Keratinocyte (primary cell): ENCODE measurements at regions not wholly inside any gene's neighbourhood (a gene's known extent, or its start where the extent isn't known, plus 50 kb on each side); places are given as distances from the start of the nearest gene placed in this dataset.

Experiments
- DNase-seq: peaks from one replicate; pipeline ENCODE4 v3.0.0-alpha.2; 2011; ENCODE audit warnings: low read depth, missing footprints, low spot score
- FAIRE-seq: peaks from 2 replicates; lab custom pipeline; 2011; peaks lifted over from hg19 to GRCh38; lab: Jason Lieb, UNC
- H2AFZ ChIP-seq: 2 replicates; pipeline ENCODE4 v1.6.0; 2012; ENCODE audit warnings: low read length, control low read depth, inconsistent platforms; ENCODE audit not compliant: control insufficient read depth
- H3K27ac ChIP-seq: 2 replicates; pipeline ENCODE4 v1.5.1; 2011; ENCODE audit warnings: low read length; ENCODE audit not compliant: control insufficient read depth, insufficient read depth
- H3K27me3 ChIP-seq: 3 replicates; pipeline ENCODE4 v1.6.0; 2011; ENCODE audit warnings: low read length; ENCODE audit not compliant: control insufficient read depth, insufficient read depth; ENCODE audit errors: extremely low read depth
- H3K36me3 ChIP-seq, 2 experiments: 2 replicates in 1 of 2; 3 replicates in 1 of 2; pipeline ENCODE4 v1.5.1; 2011; ENCODE audit warnings: low read length in 2 of 2, mild to moderate bottlenecking in 1 of 2; ENCODE audit not compliant: control insufficient read depth in 2 of 2, insufficient read depth in 2 of 2; ENCODE audit errors: extremely low read depth in 1 of 2
- H3K4me1 ChIP-seq: 3 replicates; pipeline ENCODE4 v1.5.1; 2011; ENCODE audit warnings: low read length; ENCODE audit not compliant: control insufficient read depth, insufficient read depth; ENCODE audit errors: extremely low read depth
- H3K4me2 ChIP-seq: 3 replicates; pipeline ENCODE4 v1.6.0; 2011; ENCODE audit warnings: low read depth, low read length; ENCODE audit not compliant: control insufficient read depth, insufficient read depth; ENCODE audit errors: extremely low read depth
- H3K4me3 ChIP-seq, 3 experiments: fragments of 200-600 bp in 1 of 3; sonication (generic) in 1 of 3; 2 replicates in 2 of 3; 3 replicates in 1 of 3; pipeline ENCODE4 v1.5.1; 2011 to 2016; ENCODE audit warnings: low read length in 3 of 3, mild to moderate bottlenecking in 3 of 3, control low read depth in 2 of 3, inconsistent platforms in 1 of 3, low read depth in 1 of 3, mixed read lengths in 1 of 3, mixed run types in 1 of 3, moderate library complexity in 1 of 3; ENCODE audit not compliant: control insufficient read depth in 2 of 3, insufficient read depth in 2 of 3; ENCODE audit errors: extremely low read depth in 1 of 3
- H3K79me2 ChIP-seq: 2 replicates; pipeline ENCODE4 v1.6.0; 2012; ENCODE audit warnings: low read length; ENCODE audit not compliant: control insufficient read depth, insufficient read depth
- H3K9ac ChIP-seq: 3 replicates; pipeline ENCODE4 v1.6.0; 2011; ENCODE audit warnings: low read length; ENCODE audit not compliant: control insufficient read depth, insufficient read depth; ENCODE audit errors: extremely low read depth
- H3K9me1 ChIP-seq: 3 replicates; pipeline ENCODE4 v1.6.0; 2011; ENCODE audit warnings: low read length; ENCODE audit not compliant: control insufficient read depth, insufficient read depth; ENCODE audit errors: extremely low read depth
- H3K9me3 ChIP-seq: 2 replicates; pipeline ENCODE4 v1.5.1; 2012; ENCODE audit warnings: low read depth, low read length; ENCODE audit not compliant: control insufficient read depth
- H4K20me1 ChIP-seq: 3 replicates; pipeline ENCODE4 v1.6.0; 2011; ENCODE audit warnings: low read length; ENCODE audit not compliant: control insufficient read depth, insufficient read depth; ENCODE audit errors: extremely low read depth
- EZH2 ChIP-seq: IDR thresholded peaks from one replicate; pipeline ENCODE4 v1.6.1; 2012; ENCODE audit warnings: inconsistent platforms, mild to moderate bottlenecking, low read length, moderate library complexity
- dilution Hi-C: fragments of 300-500 bp; cut with MboI; formaldehyde crosslinking; loops from one replicate; pipeline ENCODE4 v1.7.0; 2020; ENCODE audit warnings: low sequenced_read_pairs; ENCODE audit not compliant: extremely low pct_ligation_motif_present
- TF ChIP-seq, protein P1 (sequence below), 3 experiments: IDR thresholded peaks in 1 of 3; conservative IDR thresholded peaks in 1 of 3; optimal IDR thresholded peaks in 1 of 3; 2 replicates in 2 of 3; 3 replicates in 1 of 3; pipeline versions ENCODE3 to v1.5.1; 2011; ENCODE audit warnings: low read length in 3 of 3, mild to moderate bottlenecking in 3 of 3, moderate library complexity in 2 of 3, control low read depth in 1 of 3, inconsistent platforms in 1 of 3; ENCODE audit not compliant: insufficient read depth in 2 of 3; ENCODE audit errors: extremely low read depth in 1 of 3

DNA sequence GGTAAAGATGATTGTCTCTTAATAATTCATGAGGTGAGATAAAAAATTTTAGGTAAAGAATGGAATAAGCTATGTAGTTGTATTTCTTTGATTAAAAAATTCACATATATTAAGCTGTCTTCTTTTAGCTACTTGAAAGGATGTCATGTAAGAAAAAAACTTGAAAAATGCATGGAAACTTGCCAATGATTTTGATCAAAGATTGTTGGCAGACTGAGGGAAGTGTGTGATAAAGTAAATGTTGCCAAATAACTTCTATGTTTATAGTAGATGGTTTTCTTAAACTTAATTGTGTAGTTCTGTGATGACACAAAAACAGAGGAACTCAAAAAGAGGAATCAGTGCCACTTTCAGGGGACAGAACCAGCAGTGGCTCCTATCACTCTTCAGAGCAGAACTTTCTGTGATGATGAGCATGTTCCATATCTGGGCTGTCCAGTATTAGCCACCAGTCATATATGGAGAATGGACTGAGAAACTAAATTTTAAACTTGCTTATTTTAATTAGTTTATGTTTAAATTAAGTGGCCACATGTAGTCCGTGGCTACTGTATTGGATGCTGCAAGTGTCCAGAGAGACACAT is 51.9 kb upstream of the SLC38A11 start:
- H3K4me2 ChIP-seq = no peak overlapping the region
- no peaks in the 10 kb centered on the region for H3K36me3 ChIP-seq
- no peak overlapping the region for H3K9ac ChIP-seq
- TF ChIP-seq, protein P1, sequence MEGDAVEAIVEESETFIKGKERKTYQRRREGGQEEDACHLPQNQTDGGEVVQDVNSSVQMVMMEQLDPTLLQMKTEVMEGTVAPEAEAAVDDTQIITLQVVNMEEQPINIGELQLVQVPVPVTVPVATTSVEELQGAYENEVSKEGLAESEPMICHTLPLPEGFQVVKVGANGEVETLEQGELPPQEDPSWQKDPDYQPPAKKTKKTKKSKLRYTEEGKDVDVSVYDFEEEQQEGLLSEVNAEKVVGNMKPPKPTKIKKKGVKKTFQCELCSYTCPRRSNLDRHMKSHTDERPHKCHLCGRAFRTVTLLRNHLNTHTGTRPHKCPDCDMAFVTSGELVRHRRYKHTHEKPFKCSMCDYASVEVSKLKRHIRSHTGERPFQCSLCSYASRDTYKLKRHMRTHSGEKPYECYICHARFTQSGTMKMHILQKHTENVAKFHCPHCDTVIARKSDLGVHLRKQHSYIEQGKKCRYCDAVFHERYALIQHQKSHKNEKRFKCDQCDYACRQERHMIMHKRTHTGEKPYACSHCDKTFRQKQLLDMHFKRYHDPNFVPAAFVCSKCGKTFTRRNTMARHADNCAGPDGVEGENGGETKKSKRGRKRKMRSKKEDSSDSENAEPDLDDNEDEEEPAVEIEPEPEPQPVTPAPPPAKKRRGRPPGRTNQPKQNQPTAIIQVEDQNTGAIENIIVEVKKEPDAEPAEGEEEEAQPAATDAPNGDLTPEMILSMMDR (optimal IDR thresholded peaks at IDR 0.05 in 1 of 3, IDR thresholded peaks at IDR 0.05 in 1 of 3, conservative IDR thresholded peaks at IDR 0.05 in 1 of 3; ENCODE audit: extremely low read depth in 1 of 3, insufficient read depth in 2 of 3, low read length in 3 of 3) = no peak
- TF ChIP-seq EZH2 = no peak
- peaks cover 30% of the 10 kb centered on the region for H3K4me1 ChIP-seq
- no peaks in the 10 kb centered on the region for H3K27me3 ChIP-seq
- no peaks in the 10 kb centered on the region for H3K9me3 ChIP-seq
- no peaks in the 10 kb centered on the region for H3K79me2 ChIP-seq
- H3K4me3 ChIP-seq = no peak overlapping the region
- DNase-seq (no peak), FAIRE-seq (no peak)
- dilution Hi-C loops = no loop called here
- no peak overlapping the region for H2AFZ ChIP-seq
- H3K9me1 ChIP-seq = no peaks in the 10 kb centered on the region
- H4K20me1 ChIP-seq = no peaks in the 10 kb centered on the region
- H3K27ac ChIP-seq = no peak overlapping the region
